ENCODE measurements at regions not wholly inside any gene's neighbourhood (a gene's known extent, or its start where the extent isn't known, plus 50 kb on each side); places are given as distances from the start of the nearest gene placed in this dataset.

GRCh38 chr18:68256418-68257067 lies 458.4 kb downstream of the TMX3 start:
- TF ChIP-seq CTCF (IDR thresholded peaks at IDR 0.05) (no peak), ZFX (IDR thresholded peaks at IDR 0.05; ENCODE audit: borderline replicate concordance) (no peak)
